DOHH2 (cell line): ENCODE measurements at regions not wholly inside any gene's neighbourhood (a gene's known extent, or its start where the extent isn't known, plus 50 kb on each side); places are given as distances from the start of the nearest gene placed in this dataset.

Source experiments
- EZH2phosphoT487 ChIP-seq: fragments of 200-600 bp; sonication (generic); IDR thresholded peaks from 2 replicates; pipeline ENCODE4 v1.6.1; 2017; ENCODE audit warnings: borderline replicate concordance, mild to moderate bottlenecking, antibody characterized with exemption, low read length, moderate library complexity, mixed read lengths
- TF ChIP-seq, protein P1 (sequence below): fragments of 200-600 bp; sonication (generic); IDR thresholded peaks from one replicate; pipeline ENCODE4 v1.5.1; 2014; ENCODE audit warnings: antibody characterized with exemption, mild to moderate bottlenecking, low read depth, low read length; ENCODE audit not compliant: poor library complexity, severe bottlenecking

DNA sequence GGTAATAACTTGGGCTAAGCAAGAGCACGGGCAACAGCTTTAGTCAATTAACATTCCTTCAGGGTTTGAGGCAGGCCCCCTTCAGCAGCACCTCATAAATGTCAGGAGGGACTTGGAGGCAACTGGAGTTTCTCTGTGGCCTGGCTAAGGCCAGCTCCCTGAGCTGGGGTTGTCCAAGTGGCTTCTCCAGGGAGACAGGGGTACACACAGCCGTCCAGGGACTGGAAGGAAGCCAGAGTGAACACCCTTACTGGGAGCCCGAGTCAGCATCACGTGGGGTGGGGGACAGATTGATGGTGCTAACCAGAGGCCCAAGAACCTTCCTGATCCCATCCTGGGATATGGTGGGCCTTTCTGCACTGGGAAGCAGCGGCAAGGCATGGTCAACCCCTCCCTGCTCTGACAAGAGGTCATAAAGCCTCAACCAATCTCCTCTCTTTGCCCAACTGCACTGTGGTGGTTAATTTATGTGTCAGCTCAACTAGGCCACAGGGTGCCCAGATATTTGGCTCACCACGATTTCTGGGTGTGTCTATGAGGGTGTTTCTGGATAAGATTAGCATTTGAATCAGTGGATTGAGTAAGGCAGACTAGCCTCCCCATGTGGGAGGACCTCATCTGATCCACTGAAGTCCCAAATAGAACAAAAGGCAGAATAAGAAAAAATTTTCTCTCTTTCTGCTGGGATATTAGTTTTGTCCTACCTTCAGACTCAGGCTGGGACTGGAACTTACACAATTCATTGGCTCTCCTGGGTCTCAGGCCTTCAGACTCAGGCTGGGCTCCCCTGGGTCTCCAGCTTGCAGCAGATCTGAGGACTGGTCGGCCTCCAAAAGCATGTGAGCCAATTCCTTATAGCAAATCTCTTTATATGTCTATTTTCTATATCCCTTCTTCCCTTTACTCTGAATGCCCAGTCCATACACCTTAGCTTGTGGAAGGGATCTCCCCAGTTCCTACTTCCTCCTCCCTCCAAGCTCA is 127.2 kb upstream of the LARP1 start:
- TF ChIP-seq, protein P1, sequence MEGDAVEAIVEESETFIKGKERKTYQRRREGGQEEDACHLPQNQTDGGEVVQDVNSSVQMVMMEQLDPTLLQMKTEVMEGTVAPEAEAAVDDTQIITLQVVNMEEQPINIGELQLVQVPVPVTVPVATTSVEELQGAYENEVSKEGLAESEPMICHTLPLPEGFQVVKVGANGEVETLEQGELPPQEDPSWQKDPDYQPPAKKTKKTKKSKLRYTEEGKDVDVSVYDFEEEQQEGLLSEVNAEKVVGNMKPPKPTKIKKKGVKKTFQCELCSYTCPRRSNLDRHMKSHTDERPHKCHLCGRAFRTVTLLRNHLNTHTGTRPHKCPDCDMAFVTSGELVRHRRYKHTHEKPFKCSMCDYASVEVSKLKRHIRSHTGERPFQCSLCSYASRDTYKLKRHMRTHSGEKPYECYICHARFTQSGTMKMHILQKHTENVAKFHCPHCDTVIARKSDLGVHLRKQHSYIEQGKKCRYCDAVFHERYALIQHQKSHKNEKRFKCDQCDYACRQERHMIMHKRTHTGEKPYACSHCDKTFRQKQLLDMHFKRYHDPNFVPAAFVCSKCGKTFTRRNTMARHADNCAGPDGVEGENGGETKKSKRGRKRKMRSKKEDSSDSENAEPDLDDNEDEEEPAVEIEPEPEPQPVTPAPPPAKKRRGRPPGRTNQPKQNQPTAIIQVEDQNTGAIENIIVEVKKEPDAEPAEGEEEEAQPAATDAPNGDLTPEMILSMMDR = no peak
- no peak for TF ChIP-seq EZH2phosphoT487
